ENCODE measurements at regions not wholly inside any gene's neighbourhood (a gene's known extent, or its start where the extent isn't known, plus 50 kb on each side); places are given as distances from the start of the nearest gene placed in this dataset.

- no peak for DNase-seq (ENCODE audit: low read depth)
Observed at GRCh38 chr20:41951615-41952014, 333.4 kb upstream of the CHD6 start.

GRCh38 chr20:41939659-41940058, 321.5 kb upstream of the CHD6 start:
- no peak for DNase-seq (ENCODE audit: low read depth)

- no peak for DNase-seq (ENCODE audit: low read depth)
Observed at GRCh38 chr20:41938353-41938752, 320.2 kb upstream of the CHD6 start.

GRCh38 chr20:41935259-41935791, 317.1 kb upstream of the CHD6 start:
- no peak for DNase-seq (ENCODE audit: low read depth)

GRCh38 chr20:41932431-41932830, 314.3 kb upstream of the CHD6 start:
- no peak for DNase-seq (ENCODE audit: low read depth)

GRCh38 chr20:41927655-41928054, 309.5 kb upstream of the CHD6 start:
- DNase-seq (ENCODE audit: low read depth) = no peak

GRCh38 chr20:41927189-41927588, 309.0 kb upstream of the CHD6 start:
- DNase-seq (ENCODE audit: low read depth) = no peak

- DNase-seq (ENCODE audit: low read depth) = no peak
Observed at GRCh38 chr20:41925476-41925875, 307.3 kb upstream of the CHD6 start.

DNA sequence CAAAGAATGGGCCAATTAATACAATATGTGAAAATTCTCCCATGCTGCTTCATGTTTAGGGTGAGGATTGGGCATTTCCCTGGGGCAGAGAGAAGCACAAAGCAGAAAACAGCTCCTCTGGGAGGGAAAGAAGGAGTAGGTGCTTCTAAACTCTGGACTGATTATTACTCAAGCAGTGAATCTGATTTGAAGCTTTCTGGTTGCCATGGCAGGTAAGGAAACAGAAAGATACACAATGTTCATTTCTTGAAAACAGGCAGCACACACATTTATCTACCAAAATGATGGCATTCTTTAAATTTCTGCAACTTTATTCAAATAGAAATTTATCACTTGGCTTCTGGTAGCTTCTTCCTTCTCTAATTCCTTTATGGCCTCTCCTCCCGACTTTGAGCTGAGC, 305.4 kb upstream of the CHD6 start:
- DNase-seq (ENCODE audit: low read depth) = no peak

GRCh38 chr20:41913146-41913545, 295.0 kb upstream of the CHD6 start:
- DNase-seq (ENCODE audit: low read depth) = no peak

DNA sequence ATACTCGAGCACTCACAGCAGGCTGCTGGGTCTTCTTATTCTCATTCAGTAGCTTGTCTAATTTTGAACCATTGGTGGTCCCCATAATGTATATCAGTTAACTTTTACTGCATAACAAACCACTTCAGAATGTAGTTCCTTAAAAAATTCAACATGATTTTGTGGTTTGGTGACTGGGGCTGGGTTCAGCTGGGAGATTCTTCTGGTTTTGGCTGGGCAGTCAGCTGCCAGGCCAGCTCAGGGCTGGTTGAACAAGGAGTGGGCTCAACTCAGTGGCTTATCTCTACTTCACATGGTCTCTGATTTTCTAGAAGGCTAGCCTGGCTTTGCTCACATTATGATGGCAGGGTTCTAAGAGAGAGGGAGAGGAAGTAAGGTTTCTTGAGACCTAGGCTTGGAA, 292.4 kb upstream of the CHD6 start:
- no peak for DNase-seq (ENCODE audit: low read depth)

DNA sequence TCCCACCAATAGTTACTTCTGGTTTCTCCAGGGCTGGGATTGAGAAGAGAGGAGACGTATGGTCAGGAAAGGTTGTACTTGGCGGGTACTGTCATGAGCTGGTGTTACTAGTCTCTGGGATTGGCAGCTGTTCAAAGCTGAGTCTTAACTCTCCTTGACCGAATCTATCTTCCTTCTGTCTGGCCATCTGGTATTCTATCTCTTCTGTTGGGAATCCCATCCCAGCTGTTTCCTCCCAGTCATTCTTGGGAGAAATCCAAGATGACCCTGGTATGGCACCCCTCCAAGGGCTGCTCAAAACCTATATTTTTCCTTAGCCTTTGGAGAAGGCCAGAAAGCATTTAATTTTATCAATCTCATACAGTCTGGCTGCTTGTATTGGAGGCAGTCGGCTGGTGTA, 287.0 kb upstream of the CHD6 start:
- no peak for DNase-seq (ENCODE audit: low read depth)

GRCh38 chr20:41903586-41903985, 285.4 kb upstream of the CHD6 start:
- DNase-seq (ENCODE audit: low read depth) = no peak

GRCh38 chr20:41902346-41902745, 284.2 kb upstream of the CHD6 start:
- DNase-seq (ENCODE audit: low read depth) = no peak

DNA sequence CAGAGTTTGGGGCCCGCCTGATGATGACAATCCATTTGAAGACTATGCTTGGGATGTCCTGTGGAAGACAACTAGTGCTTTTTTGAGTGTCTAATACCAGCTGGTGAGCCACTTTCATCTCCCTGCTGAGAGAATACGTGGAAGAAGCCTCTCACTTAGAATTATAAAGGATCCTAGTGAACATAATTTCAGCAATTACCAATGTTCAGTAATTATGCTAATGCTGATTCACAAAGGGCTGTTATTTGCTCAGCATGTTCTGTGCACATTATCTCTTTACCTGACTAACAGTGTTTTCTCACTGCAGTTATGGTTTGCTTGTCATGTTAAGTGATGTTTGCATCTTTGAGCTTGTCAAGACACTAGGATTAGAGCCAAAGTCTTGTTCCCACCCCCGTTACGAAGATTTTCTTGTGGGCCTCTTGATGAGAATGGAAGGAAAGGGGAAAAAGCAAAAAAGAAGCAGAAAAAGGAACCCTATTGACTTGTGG, 282.1 kb upstream of the CHD6 start:
- no peak for DNase-seq (ENCODE audit: low read depth)

GRCh38 chr20:41897708-41898107, 279.5 kb upstream of the CHD6 start:
- no peak for DNase-seq (ENCODE audit: low read depth)

DNA sequence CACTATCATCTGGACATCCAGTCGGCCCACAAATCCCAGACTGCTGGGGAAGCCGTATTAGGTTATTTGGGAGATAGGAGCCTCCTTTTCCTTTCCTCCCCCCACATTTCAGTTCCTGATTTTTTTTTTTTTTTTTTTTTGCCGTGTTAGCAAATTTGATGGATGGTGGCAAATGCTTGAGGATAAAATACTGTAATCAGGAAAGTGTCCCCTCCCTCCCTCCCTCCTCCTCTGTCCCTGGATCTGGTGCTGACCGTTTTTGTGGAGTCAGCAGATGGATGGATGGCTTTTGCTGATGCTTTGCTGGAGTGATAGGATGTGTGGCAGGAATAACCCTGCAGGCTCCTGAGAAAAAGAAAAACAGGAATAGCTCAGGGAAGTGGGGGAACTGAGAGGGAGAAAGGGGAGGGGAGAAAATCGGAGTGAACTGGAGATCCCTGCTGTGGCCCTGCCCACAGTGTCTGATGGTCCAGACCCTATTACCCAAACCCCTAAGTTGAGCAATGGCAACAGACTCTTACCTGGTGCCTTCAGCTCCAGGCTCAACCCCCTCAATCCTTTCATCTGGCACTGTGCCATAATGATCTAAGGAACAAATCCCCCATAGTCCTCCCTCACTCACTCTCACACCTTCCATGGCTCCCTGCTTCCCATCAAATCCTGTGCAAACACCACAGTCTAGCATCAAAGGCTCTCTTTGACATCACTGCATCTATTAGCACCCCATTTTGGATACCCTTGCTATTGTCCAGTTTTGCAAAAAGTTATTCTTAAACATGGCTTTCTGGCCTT, 277.3 kb upstream of the CHD6 start:
- no peak for DNase-seq (ENCODE audit: low read depth)

GRCh38 chr20:41894255-41894963, 276.2 kb upstream of the CHD6 start:
- no peak for DNase-seq (ENCODE audit: low read depth)

GRCh38 chr20:41892031-41892430, 273.9 kb upstream of the CHD6 start:
- no peak for DNase-seq (ENCODE audit: low read depth)

GRCh38 chr20:41889844-41890224, 271.7 kb upstream of the CHD6 start:
- DNase-seq (ENCODE audit: low read depth) = no peak

GRCh38 chr20:41889126-41889843, 271.1 kb upstream of the CHD6 start:
- DNase-seq (ENCODE audit: low read depth) = no peak

- DNase-seq (ENCODE audit: low read depth) = no peak
Observed at GRCh38 chr20:41888434-41888833, 270.3 kb upstream of the CHD6 start.

DNA sequence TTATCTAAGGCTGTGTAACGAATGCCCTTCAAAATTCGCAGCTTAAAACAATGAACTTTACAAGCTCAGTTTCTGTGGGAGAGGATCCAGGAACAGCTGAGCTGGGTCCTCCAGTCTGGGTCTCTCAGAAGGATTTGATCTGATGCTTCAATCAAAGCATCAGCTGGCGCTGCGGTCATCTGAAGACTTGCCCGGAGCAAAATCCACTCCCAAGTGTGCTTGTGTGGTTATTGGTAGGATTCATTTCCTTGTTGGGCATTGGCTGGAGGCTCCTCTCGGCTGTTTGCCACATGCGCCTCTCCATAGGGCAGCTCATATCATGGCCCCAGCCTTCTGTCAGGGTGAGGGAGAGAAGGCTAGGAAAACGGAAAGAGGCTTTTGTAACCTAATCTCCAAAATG, 269.3 kb upstream of the CHD6 start:
- DNase-seq (ENCODE audit: low read depth) = no peak
